ENCODE measurements at regions not wholly inside any gene's neighbourhood (a gene's known extent, or its start where the extent isn't known, plus 50 kb on each side); places are given as distances from the start of the nearest gene placed in this dataset.
"Not testable (repeated sequence)": the region's sequence is repeated elsewhere in the genome, so short reads cannot be mapped to it uniquely, and the experiment has no call there.

DNA sequence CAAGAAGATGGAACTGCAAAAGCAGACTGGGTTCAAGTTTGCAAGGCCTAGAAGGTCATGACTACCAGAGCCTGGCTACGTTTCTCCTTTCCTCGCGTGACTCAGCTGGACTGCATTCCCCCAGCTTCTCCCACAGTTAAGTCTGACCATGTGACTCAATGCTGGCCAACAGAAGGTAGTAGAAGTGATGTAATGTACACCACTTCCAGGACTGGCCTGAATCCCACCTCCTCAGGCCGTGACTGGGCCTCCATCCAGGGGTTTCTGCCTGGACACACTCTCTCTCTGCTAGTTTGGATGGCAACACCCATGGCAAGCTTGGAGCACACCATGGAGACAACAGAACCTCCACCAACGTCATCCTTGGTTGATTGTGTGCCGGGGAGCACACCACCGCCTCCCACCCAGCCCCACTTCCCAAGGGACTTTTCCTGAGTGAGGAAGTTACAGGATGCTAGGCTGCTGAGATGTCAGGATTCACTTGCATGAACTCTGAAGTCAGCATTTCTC, 112.0 kb upstream of the CDYL start:
- Histone ChIP-seq H3K4me1 (ENCODE audit: control insufficient read depth, insufficient read depth, low read length) (peaks cover 2% of the 10 kb centered on the region), H3K4me3 (ENCODE audit: low read depth, low read length) (no peak overlapping the region), H3K9me3 (ENCODE audit: control insufficient read depth, insufficient read depth, low read length) (no peaks in the 10 kb centered on the region), H3K9ac (ENCODE audit: low read depth, low read length) (no peak overlapping the region), H3K36me3 (ENCODE audit: control insufficient read depth, insufficient read depth, low read length) (no peaks in the 10 kb centered on the region), H3K27me3 (ENCODE audit: control insufficient read depth, insufficient read depth, low read length) (peaks cover 5% of the 10 kb centered on the region)

DNA sequence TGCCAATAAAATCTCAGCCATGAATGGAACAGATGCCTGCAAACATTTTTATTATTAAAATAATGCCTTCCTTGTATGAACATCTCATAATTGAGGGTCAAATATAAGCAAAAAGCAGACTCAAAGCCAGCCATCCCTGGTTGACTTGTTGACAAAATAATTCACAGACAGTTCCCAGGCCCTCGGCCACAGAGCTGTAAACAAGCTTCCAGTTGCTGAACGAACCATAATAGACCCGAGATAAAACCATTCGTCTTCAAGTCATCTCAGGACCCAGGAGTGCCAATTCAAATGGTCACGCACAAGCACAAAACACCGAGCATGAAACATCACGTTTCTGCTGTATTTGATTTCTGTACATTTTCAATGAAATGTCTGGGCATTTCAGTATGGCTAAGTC, 113.3 kb upstream of the CDYL start:
- Histone ChIP-seq H3K4me3 (ENCODE audit: low read depth, low read length) (no peak overlapping the region), H3K36me3 (ENCODE audit: control insufficient read depth, insufficient read depth, low read length) (no peaks in the 10 kb centered on the region), H3K9me3 (ENCODE audit: control insufficient read depth, insufficient read depth, low read length) (no peaks in the 10 kb centered on the region), H3K27me3 (ENCODE audit: control insufficient read depth, insufficient read depth, low read length) (peaks cover 3% of the 10 kb centered on the region), H3K9ac (ENCODE audit: low read depth, low read length) (no peak overlapping the region), H3K4me1 (ENCODE audit: control insufficient read depth, insufficient read depth, low read length) (peaks cover 2% of the 10 kb centered on the region)

DNA sequence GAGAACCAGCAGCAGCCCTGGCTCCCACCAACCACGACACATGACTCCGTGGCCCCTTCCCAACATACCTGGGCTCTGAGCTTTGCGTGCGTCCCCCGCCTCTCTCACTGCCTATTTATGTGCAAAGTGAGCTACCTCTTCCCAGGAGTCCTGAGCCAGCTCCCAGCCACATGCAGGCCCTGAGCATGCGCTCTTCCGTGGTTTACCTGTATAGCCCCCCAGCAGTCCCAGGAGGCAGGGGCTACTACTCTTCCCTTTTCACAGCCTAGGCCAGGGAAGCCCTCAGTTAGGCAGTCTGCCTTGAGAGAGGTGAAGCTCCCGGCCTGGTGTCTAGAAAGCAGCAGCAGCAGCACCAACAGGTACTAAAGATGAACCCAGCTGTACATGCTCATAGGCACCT, 114.8 kb upstream of the CDYL start:
- Histone ChIP-seq H3K9ac (ENCODE audit: low read depth, low read length) (no peak overlapping the region), H3K36me3 (ENCODE audit: control insufficient read depth, insufficient read depth, low read length) (no peaks in the 10 kb centered on the region), H3K9me3 (ENCODE audit: control insufficient read depth, insufficient read depth, low read length) (no peaks in the 10 kb centered on the region), H3K27me3 (ENCODE audit: control insufficient read depth, insufficient read depth, low read length) (peaks cover 3% of the 10 kb centered on the region), H3K4me3 (ENCODE audit: low read depth, low read length) (no peak overlapping the region), H3K4me1 (ENCODE audit: control insufficient read depth, insufficient read depth, low read length) (peaks cover 2% of the 10 kb centered on the region)

DNA sequence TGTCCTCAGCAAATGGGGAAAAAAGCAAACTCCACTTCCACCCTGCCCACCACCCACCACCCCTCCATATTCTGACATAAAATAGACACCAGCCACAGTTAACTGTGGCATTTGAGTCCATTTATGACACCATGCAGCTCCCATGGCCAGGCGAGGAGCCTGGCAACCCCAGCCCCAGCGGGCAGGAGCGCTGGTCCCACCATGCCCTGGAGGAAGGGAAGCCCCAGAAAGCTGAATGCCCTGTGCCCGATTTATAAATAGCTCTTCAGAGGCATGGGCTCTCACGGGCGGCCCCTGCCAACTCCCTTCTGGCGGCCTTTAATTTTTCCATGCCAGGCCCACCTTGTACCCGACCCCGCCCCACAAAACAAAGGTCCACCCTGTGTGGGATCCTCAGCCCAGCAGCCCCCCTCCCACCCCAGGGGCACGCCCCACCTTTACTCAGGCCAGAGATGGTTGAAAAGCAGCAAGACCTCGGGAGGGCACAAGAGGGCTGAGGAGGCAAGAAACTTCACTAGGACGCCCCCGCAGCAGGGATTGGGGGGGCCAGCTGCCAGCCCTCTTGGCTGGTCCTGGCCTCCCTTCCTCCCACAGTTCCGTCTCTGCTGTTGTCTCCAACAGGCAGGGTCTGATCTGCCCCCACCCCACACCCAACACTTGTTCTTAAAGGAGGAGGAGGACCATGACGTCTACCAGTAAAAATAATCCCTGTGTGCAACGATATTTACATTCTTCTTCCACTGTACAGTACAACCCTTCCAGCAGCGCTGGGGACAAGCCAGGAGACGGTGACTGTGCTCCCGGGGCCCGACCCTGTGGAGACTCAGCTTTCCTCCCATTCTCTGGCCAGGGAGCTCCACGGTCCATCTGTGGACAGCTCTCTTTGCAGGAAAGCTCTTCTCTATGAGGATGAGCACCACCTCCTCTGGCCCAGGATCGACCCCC, 115.6 kb upstream of the CDYL start:
- no peaks in the 10 kb centered on the region for H3K9me3 ChIP-seq (ENCODE audit: control insufficient read depth, insufficient read depth, low read length)
- no peak overlapping the region for H3K9ac ChIP-seq (ENCODE audit: low read depth, low read length)
- H3K27me3 ChIP-seq (ENCODE audit: control insufficient read depth, insufficient read depth, low read length) = peaks cover 1% of the 10 kb centered on the region
- H3K36me3 ChIP-seq (ENCODE audit: control insufficient read depth, insufficient read depth, low read length) = no peaks in the 10 kb centered on the region
- H3K4me3 ChIP-seq (ENCODE audit: low read depth, low read length) = no peak overlapping the region
- H3K4me1 ChIP-seq (ENCODE audit: control insufficient read depth, insufficient read depth, low read length) = peaks cover 4% of the 10 kb centered on the region

DNA sequence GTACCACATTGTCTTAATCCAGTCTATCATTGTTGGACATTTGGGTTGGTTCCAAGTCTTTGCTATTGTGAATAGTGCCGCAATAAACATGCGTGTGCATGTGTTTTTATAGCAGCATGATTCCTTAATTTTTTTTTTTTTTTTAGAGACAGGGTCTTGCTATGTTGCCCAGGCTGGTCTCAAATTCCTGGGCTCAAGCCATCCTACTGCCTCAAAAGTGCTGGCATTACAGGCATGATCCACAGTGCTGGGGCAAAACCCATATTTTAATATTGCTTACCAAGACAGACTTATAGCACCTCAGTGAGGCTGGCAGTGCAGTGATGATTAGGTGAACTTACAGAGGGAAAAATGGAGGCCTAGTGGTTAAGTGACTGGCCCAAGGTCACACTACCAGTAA, 116.5 kb upstream of the CDYL start:
- not testable (repeated sequence) for H3K9ac ChIP-seq (ENCODE audit: low read depth, low read length); H3K9me3 ChIP-seq (ENCODE audit: control insufficient read depth, insufficient read depth, low read length); H3K36me3 ChIP-seq (ENCODE audit: control insufficient read depth, insufficient read depth, low read length); H3K27me3 ChIP-seq (ENCODE audit: control insufficient read depth, insufficient read depth, low read length); H3K4me3 ChIP-seq (ENCODE audit: low read depth, low read length)
- H3K4me1 ChIP-seq (ENCODE audit: control insufficient read depth, insufficient read depth, low read length) = peaks cover 12% of the 10 kb centered on the region

DNA sequence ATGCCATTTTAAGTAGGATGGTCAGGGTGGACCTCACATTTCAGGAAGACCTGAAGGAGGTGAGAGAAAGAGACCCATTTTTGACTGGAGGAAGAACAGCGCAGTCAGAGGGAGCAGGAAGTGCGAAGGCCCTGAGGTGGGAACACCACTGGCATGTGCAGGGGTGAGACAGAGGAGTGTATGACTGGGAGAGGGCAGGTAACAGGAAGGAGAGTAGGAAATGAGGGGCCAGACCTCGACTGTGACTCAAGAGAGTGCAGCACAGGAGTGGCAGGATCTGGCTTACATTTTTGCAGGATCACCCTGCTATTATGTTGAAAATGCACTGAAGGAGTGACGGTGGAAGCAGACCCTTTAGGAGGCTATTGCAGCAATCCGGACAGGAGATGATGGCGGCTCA, 117.7 kb upstream of the CDYL start:
- no peak overlapping the region for H3K9ac ChIP-seq (ENCODE audit: low read depth, low read length)
- H3K27me3 ChIP-seq (ENCODE audit: control insufficient read depth, insufficient read depth, low read length) = no peaks in the 10 kb centered on the region
- peaks cover 13% of the 10 kb centered on the region for H3K4me1 ChIP-seq (ENCODE audit: control insufficient read depth, insufficient read depth, low read length)

DNA sequence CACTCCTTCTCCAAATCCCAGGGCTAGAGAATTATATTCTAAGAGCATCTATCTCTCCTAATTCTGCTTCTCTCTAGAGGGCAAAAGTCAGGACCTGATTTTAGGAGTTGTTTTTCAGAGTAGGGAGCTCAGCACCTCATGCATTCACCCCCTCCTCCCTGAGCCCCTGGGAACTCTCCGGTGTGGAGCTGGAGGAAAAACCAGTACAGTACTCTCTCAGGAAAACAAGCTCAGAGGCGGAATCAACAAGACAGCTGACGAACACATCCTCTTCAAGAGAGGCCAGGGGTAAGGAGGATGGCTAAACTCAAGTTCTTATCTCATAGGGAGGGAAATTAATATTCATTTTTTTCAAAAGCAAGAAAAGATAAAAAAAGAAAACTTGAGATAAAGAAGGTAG, 120.1 kb upstream of the CDYL start:
- no peak overlapping the region for H3K4me3 ChIP-seq (ENCODE audit: low read depth, low read length)
- no peaks in the 10 kb centered on the region for H3K36me3 ChIP-seq (ENCODE audit: control insufficient read depth, insufficient read depth, low read length)
- no peak overlapping the region for H3K9ac ChIP-seq (ENCODE audit: low read depth, low read length)
- H3K9me3 ChIP-seq (ENCODE audit: control insufficient read depth, insufficient read depth, low read length) = no peaks in the 10 kb centered on the region
- peaks cover 11% of the 10 kb centered on the region for H3K4me1 ChIP-seq (ENCODE audit: control insufficient read depth, insufficient read depth, low read length)
- no peaks in the 10 kb centered on the region for H3K27me3 ChIP-seq (ENCODE audit: control insufficient read depth, insufficient read depth, low read length)

More for the DNA sequence above, 117.7 kb upstream of the CDYL start:
- Histone ChIP-seq H3K4me3 (ENCODE audit: low read depth, low read length) (no peak overlapping the region), H3K9me3 (ENCODE audit: control insufficient read depth, insufficient read depth, low read length) (no peaks in the 10 kb centered on the region), H3K36me3 (ENCODE audit: control insufficient read depth, insufficient read depth, low read length) (no peaks in the 10 kb centered on the region)

DNA sequence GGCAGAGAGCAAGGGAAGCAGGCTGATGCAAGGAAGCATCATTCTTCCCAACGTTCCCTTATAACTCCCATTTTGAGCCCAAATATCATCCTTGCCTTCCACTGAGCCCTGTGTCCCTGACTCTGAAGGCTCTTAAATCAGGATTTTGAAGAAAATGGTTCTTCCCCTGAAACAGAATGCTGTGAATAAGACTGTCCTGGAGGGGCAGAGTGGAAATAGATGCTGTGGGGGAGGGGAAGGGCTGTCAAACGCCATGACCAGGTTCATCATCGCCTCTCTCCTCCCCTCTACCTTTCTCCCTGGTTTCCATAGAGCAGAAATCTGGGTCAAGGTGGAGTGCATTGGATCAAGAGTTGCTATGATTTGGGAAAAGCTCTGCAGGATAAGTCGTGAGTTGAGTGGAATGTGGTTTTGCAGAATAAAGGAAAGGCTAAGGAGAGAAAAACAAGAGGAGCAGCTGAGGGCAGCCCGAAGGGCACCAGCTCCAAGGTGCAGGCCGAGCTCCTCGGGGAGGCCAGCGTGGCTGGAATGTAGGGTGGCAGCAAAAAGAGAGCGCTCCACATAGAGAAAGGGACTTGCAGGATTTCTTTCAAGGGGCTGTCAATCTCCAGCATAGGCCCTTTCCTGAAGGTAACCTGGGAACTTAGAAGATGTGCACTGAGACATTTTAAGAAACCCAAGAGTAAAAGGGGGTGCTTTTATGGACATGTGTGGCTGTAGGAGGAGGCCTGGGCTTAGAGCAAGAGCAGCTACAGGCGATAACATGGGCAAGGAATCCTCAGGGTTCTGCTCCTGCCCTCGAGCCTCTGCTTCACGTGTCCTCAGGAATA, 120.8 kb upstream of the CDYL start:
- Histone ChIP-seq H3K36me3 (ENCODE audit: control insufficient read depth, insufficient read depth, low read length) (no peaks in the 10 kb centered on the region), H3K4me1 (ENCODE audit: control insufficient read depth, insufficient read depth, low read length) (peaks cover 10% of the 10 kb centered on the region), H3K4me3 (ENCODE audit: low read depth, low read length) (no peak overlapping the region), H3K9ac (ENCODE audit: low read depth, low read length) (no peak overlapping the region), H3K9me3 (ENCODE audit: control insufficient read depth, insufficient read depth, low read length) (no peaks in the 10 kb centered on the region), H3K27me3 (ENCODE audit: control insufficient read depth, insufficient read depth, low read length) (no peaks in the 10 kb centered on the region)

DNA sequence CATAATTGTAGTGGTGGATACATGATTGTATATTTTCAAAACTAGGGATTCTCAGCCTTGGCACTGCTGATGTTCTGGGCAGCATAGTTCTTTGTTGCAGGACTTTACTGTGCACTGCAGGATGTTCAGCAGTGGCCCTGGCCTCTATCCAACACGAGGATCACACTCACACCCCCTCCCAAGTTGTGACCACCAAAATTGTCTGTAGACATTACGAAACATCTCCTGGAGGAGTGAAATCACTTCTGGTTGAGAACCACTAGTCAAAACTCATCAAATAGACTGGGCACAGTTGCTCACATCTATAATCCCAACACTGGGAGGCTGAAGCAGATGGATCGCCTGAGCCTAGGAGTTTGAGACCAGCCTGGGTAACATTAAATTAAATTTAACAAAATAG, 123.1 kb upstream of the CDYL start:
- Histone ChIP-seq H3K36me3 (ENCODE audit: control insufficient read depth, insufficient read depth, low read length) (no peaks in the 10 kb centered on the region), H3K9ac (ENCODE audit: low read depth, low read length) (no peak overlapping the region), H3K4me1 (ENCODE audit: control insufficient read depth, insufficient read depth, low read length) (peaks cover 10% of the 10 kb centered on the region), H3K4me3 (ENCODE audit: low read depth, low read length) (no peak overlapping the region), H3K9me3 (ENCODE audit: control insufficient read depth, insufficient read depth, low read length) (no peaks in the 10 kb centered on the region), H3K27me3 (ENCODE audit: control insufficient read depth, insufficient read depth, low read length) (no peaks in the 10 kb centered on the region)

DNA sequence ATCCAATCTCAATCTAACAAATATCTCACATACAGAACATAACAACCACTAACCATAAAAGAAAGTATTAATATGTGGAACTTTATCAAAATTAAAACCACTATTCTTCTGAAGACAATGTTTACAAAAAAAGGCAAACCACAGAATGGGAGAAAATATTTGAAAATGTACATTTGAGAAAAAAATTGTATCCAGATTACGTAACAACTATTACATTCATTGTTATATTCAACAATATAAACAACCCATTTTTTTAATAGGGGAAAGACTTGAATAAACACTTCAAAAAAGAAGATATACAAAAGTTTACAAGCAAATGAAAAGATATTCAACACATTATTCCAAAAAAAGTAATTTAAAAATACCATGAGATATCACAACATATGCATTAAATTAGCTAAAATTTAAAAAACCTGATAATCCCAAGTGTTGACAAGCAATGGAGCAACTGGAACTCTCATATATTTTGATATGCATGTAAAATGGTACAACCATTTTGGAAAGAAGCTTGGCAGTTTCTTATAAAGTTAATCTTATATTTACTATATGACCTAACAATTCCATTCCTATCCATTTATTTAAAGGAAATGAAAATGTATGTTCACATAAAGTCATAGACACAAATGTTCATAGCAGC, 124.3 kb upstream of the CDYL start:
- no peaks in the 10 kb centered on the region for H3K9me3 ChIP-seq (ENCODE audit: control insufficient read depth, insufficient read depth, low read length)
- no peaks in the 10 kb centered on the region for H3K27me3 ChIP-seq (ENCODE audit: control insufficient read depth, insufficient read depth, low read length)
- H3K4me3 ChIP-seq (ENCODE audit: low read depth, low read length) = no peak overlapping the region
- no peak overlapping the region for H3K9ac ChIP-seq (ENCODE audit: low read depth, low read length)
- H3K36me3 ChIP-seq (ENCODE audit: control insufficient read depth, insufficient read depth, low read length) = no peaks in the 10 kb centered on the region
- H3K4me1 ChIP-seq (ENCODE audit: control insufficient read depth, insufficient read depth, low read length) = peaks cover 10% of the 10 kb centered on the region

DNA sequence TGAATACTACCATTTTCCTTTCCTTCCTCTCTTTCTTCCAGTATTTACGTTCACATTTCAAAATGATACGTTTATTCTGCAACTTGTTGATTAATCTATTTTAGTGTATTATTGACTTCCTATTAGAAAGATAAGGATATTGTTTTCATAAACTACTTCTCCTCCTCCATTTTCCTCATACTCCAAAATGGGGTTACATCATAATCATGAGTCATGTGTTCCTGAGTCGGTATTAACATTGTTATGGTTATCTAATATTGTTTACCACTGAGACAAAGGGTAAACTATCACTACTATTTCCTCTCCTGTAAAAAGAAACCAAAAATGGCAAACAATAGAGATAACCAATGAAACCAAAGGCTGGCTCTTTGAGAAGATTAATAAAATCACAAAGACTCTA, 126.5 kb upstream of the CDYL start:
- H3K9ac ChIP-seq (ENCODE audit: low read depth, low read length) = no peak overlapping the region
- peaks cover under 1% of the 10 kb centered on the region for H3K4me1 ChIP-seq (ENCODE audit: control insufficient read depth, insufficient read depth, low read length)
- H3K36me3 ChIP-seq (ENCODE audit: control insufficient read depth, insufficient read depth, low read length) = no peaks in the 10 kb centered on the region
- H3K9me3 ChIP-seq (ENCODE audit: control insufficient read depth, insufficient read depth, low read length) = no peaks in the 10 kb centered on the region
- H3K4me3 ChIP-seq (ENCODE audit: low read depth, low read length) = no peak overlapping the region
- H3K27me3 ChIP-seq (ENCODE audit: control insufficient read depth, insufficient read depth, low read length) = peaks cover 2% of the 10 kb centered on the region

All from iPS-15b (cell line).